Spleen (tissue), 7 donors: ENCODE measurements at regions not wholly inside any gene's neighbourhood (a gene's known extent, or its start where the extent isn't known, plus 50 kb on each side); places are given as distances from the start of the nearest gene placed in this dataset.

Experiments used
- CTCF ChIP-seq, 11 experiments: fragments of 200-600 bp in 7 of 11; fragments of 450-650 bp in 4 of 11; sonication (generic) in 4 of 11; IDR thresholded peaks in 8 of 11; conservative IDR thresholded peaks in 3 of 11; 1 replicate in 7 of 11; 2 replicates in 4 of 11; pipeline versions ENCODE4 v1.4.0 to v1.8.0; 2016 to 2021; ENCODE audit warnings: antibody characterized with exemption in 11 of 11, inconsistent platforms in 4 of 11, mild to moderate bottlenecking in 1 of 11
- POLR2A ChIP-seq, 3 donors: fragments of 450-650 bp; IDR thresholded peaks; one replicate each; pipeline ENCODE4 v1.5.1; 2017; ENCODE audit warnings: antibody characterized with exemption in 3 of 3, mild to moderate bottlenecking in 1 of 3
- POLR2AphosphoS5 ChIP-seq, 3 donors: sonication (generic); formaldehyde crosslinking; IDR thresholded peaks; one replicate each; pipeline ENCODE4 v1.5.1; 2017; ENCODE audit warnings: antibody characterized with exemption in 3 of 3
- donor health status: DM: no; HTN: no; CAD: no; lungs with moderate emphysema.
- donor health status: DM: no; HTN: no; CAD: no.
- donor health status: DM: no; HTN: no; CAD: no.

GRCh38 chr6:51495096-51495495, 592.3 kb downstream of the PKHD1 start:
- TF ChIP-seq CTCF (IDR thresholded peaks at IDR 0.05 in 8 of 11, conservative IDR thresholded peaks at IDR 0.05 in 3 of 11): no peak
- no peak for TF ChIP-seq POLR2A (IDR thresholded peaks at IDR 0.05)
- TF ChIP-seq POLR2AphosphoS5 (IDR thresholded peaks at IDR 0.05): no peak
